OCI-LY3 (cell line): ENCODE measurements at regions not wholly inside any gene's neighbourhood (a gene's known extent, or its start where the extent isn't known, plus 50 kb on each side); places are given as distances from the start of the nearest gene placed in this dataset.

Source experiments
- H2AFZ ChIP-seq: fragments of 200-600, 300-600 bp; shearing (Covaris generic); 2 replicates; pipeline ENCODE4 v1.6.0; 2014; ENCODE audit warnings: antibody characterized with exemption, low read depth, low read length
- H3K27ac ChIP-seq: fragments of 200-600, 300-600 bp; sonication (generic); 2 replicates; pipeline ENCODE4 v1.5.1; 2014; ENCODE audit warnings: mild to moderate bottlenecking, low read length, moderate library complexity, mixed read lengths
- H3K27me3 ChIP-seq: fragments of 200-600, 300-600 bp; sonication (generic); 2 replicates; pipeline ENCODE4 v1.6.1; 2014; ENCODE audit warnings: low read depth, low read length, mixed read lengths
- H3K36me3 ChIP-seq: fragments of 200-600, 300-600 bp; sonication (generic); replicated peaks from 2 replicates; pipeline ENCODE3; 2014; ENCODE audit warnings: low read depth, low read length, mixed read lengths
- H3K4me1 ChIP-seq: fragments of 300-600, 200-600 bp; sonication (generic); 2 replicates; pipeline ENCODE4 v1.6.1; 2014; ENCODE audit warnings: low read length, mixed read lengths
- H3K4me2 ChIP-seq: fragments of 200-600, 300-600 bp; sonication (generic); 2 replicates; pipeline ENCODE4 v1.6.1; 2014; ENCODE audit warnings: low read length, mixed read lengths
- H3K4me3 ChIP-seq: fragments of 300-600, 200-600 bp; sonication (generic); 2 replicates; pipeline ENCODE4 v1.5.1; 2014; ENCODE audit warnings: antibody characterized with exemption, mild to moderate bottlenecking, low read length, moderate library complexity
- H3K79me2 ChIP-seq: fragments of 300-600, 200-600 bp; shearing (Covaris generic); 2 replicates; pipeline ENCODE4 v1.6.1; 2014; ENCODE audit warnings: mild to moderate bottlenecking, low read length, mixed read lengths
- H3K9ac ChIP-seq: fragments of 300-600, 200-600 bp; shearing (Covaris generic); 2 replicates; pipeline ENCODE4 v1.6.0; 2014; ENCODE audit warnings: mild to moderate bottlenecking, low read length, moderate library complexity
- H3K9me3 ChIP-seq: fragments of 200-600, 300-600 bp; shearing (Covaris generic); 2 replicates; pipeline ENCODE4 v1.6.1; 2014; ENCODE audit warnings: low read length, mixed read lengths; ENCODE audit not compliant: insufficient read depth
- H4K20me1 ChIP-seq: fragments of 200-600, 300-600 bp; sonication (generic); 2 replicates; pipeline ENCODE4 v1.6.1; 2016; ENCODE audit warnings: low read length, mixed read lengths; ENCODE audit not compliant: insufficient read depth
- EZH2phosphoT487 ChIP-seq: fragments of 200-600 bp; shearing (Covaris generic); IDR thresholded peaks from 2 replicates; pipeline ENCODE4 v1.6.1; 2018; ENCODE audit warnings: antibody characterized with exemption, mixed run types, low read depth
- TF ChIP-seq, protein P1 (sequence below): fragments of 200-600, 300-600 bp; sonication (generic); IDR thresholded peaks from 2 replicates; pipeline ENCODE4 v1.5.1; 2014; ENCODE audit warnings: antibody characterized with exemption, low read length, low read depth

DNA sequence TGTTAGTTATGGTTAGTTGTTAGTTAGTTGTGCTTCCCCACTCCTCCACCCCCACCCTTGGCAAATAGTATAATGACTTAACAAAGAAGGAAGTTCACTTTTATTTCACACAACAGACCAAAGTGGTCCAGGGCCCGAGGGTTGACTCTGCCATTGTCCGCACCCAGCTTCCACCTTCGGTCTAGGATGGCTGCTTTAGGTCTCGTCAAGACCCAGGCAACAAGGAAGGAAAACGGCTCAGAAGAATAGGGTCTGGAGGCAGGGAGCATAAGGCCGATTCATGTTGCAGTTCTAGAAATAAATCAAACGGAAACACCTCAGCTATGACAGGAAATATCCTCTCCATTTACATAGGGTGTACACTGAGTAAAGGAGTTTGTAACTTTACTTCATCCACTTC is 206.0 kb upstream of the CXCR4 start:
- Histone ChIP-seq H3K9me3 (no peaks in the 10 kb centered on the region), H3K79me2 (no peaks in the 10 kb centered on the region), H3K9ac (no peak overlapping the region), H3K27me3 (peaks cover 32% of the 10 kb centered on the region), H3K27ac (no peak overlapping the region), H3K4me2 (no peak overlapping the region), H3K4me3 (no peak overlapping the region), H2AFZ (no peak overlapping the region), H3K4me1 (peaks cover 41% of the 10 kb centered on the region), H4K20me1 (no peaks in the 10 kb centered on the region), H3K36me3 (no peaks in the 10 kb centered on the region)
- TF ChIP-seq, protein P1, sequence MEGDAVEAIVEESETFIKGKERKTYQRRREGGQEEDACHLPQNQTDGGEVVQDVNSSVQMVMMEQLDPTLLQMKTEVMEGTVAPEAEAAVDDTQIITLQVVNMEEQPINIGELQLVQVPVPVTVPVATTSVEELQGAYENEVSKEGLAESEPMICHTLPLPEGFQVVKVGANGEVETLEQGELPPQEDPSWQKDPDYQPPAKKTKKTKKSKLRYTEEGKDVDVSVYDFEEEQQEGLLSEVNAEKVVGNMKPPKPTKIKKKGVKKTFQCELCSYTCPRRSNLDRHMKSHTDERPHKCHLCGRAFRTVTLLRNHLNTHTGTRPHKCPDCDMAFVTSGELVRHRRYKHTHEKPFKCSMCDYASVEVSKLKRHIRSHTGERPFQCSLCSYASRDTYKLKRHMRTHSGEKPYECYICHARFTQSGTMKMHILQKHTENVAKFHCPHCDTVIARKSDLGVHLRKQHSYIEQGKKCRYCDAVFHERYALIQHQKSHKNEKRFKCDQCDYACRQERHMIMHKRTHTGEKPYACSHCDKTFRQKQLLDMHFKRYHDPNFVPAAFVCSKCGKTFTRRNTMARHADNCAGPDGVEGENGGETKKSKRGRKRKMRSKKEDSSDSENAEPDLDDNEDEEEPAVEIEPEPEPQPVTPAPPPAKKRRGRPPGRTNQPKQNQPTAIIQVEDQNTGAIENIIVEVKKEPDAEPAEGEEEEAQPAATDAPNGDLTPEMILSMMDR, result no peak
- no peak for TF ChIP-seq EZH2phosphoT487

DNA sequence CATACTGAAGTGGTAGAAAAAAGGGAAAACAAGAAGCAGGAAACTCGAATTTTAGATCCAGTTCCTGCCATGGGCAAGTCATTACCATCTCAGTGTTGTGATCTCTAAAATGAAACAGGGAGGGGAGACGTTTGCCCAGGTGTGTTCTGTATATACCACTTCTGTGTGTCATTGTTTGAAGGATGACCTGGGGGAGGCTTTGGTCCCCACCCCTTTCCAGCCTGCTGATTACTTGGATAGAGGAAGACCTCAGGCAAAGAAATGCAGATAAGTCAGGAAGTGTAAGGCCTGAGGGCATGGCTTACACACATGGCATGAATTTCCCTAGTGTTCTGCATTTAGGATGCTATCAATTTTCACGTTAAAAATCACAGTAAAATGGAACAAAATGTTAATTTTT is 205.2 kb upstream of the CXCR4 start:
- H3K9ac ChIP-seq, result no peak overlapping the region
- no peak overlapping the region for H3K4me2 ChIP-seq
- H3K27ac ChIP-seq, result no peak overlapping the region
- no peak overlapping the region for H3K4me3 ChIP-seq
- H3K79me2 ChIP-seq, result no peaks in the 10 kb centered on the region
- TF ChIP-seq, protein P1, result no peak
- no peak for TF ChIP-seq EZH2phosphoT487
- H3K4me1 ChIP-seq, result peaks cover 41% of the 10 kb centered on the region
- H4K20me1 ChIP-seq, result no peaks in the 10 kb centered on the region
- no peaks in the 10 kb centered on the region for H3K9me3 ChIP-seq
- H3K36me3 ChIP-seq, result no peaks in the 10 kb centered on the region
- H3K27me3 ChIP-seq, result peaks cover 25% of the 10 kb centered on the region
- H2AFZ ChIP-seq, result no peak overlapping the region

DNA sequence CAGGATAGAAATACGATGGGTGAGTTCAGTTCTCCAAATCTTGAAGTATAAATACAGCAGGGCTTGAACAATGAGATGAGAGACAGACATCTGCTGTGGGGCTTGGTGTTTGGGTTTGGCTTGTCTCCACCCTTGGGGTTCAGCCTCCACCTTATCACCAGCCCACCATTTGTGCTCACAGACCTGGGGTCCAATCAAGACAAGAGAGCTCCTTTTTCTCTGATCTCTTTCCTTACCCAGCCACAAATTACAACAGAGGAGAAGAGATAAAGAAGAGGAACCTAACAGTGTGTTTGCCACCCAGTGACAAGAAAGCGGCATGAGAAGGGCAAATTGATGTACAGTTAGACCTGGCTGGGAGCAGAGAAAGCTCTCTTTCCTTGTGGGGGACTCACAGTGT is 204.5 kb upstream of the CXCR4 start:
- TF ChIP-seq EZH2phosphoT487, result no peak
- peaks cover 23% of the 10 kb centered on the region for H3K27me3 ChIP-seq

DNA sequence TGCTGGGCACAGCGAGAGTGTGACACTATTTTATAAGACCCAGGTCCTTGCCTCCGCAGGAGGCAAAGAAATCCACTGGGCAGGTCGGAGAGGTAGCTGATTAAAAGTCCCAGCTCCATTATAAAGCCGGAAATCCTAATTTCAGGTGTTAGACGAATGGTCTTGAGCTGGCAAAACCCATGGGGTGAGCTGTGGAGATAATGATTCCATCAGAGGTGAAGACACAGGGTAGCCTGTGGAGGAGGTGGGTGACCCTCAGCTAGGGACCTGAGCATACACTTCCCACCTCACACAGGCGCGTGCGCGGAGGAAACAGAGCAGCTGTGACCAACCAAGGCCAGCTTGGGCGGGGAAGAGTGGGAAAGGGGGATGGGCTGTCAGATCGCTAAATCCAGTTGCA is 201.7 kb upstream of the CXCR4 start:
- Histone ChIP-seq H3K36me3 (no peaks in the 10 kb centered on the region), H3K4me2 (no peak overlapping the region), H3K4me3 (no peak overlapping the region), H3K27ac (no peak overlapping the region), H3K79me2 (no peaks in the 10 kb centered on the region), H4K20me1 (no peaks in the 10 kb centered on the region), H3K4me1 (peaks cover 8% of the 10 kb centered on the region), H2AFZ (no peak overlapping the region), H3K9me3 (no peaks in the 10 kb centered on the region), H3K9ac (no peak overlapping the region), H3K27me3 (peaks cover 31% of the 10 kb centered on the region)
- no peak for TF ChIP-seq EZH2phosphoT487
- TF ChIP-seq, protein P1, result no peak

More for the DNA sequence above, 204.5 kb upstream of the CXCR4 start:
- Histone ChIP-seq H3K27ac (no peak overlapping the region), H3K4me2 (no peak overlapping the region), H3K9me3 (no peaks in the 10 kb centered on the region), H3K36me3 (no peaks in the 10 kb centered on the region), H3K4me1 (peaks cover 36% of the 10 kb centered on the region), H3K79me2 (no peaks in the 10 kb centered on the region), H3K4me3 (no peak overlapping the region), H3K9ac (no peak overlapping the region), H4K20me1 (no peaks in the 10 kb centered on the region), H2AFZ (no peak overlapping the region)

DNA sequence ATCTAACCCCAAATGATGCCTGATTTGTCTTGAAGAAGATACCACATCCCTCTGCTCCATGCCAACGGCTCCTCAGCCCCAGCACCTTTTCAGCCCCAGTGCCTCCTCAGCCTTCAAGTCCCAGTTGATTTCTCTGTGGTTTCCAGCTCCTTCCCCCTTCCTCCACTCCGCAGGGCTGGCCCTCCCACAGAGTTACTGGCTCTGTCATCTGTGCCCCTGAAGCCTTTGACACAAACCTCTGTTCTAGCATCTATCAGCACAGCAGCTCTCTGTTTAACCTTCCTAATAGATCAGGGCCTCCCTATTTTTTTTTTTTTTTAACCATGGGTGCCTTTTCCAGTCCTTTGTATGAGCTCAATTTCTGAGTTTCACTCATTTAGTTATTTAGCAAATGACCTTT is 201.3 kb upstream of the CXCR4 start:
- no peak overlapping the region for H3K9ac ChIP-seq
- peaks cover 27% of the 10 kb centered on the region for H3K27me3 ChIP-seq
- TF ChIP-seq, protein P1, result no peak
- no peak for TF ChIP-seq EZH2phosphoT487
- no peaks in the 10 kb centered on the region for H3K9me3 ChIP-seq
- no peak overlapping the region for H3K4me2 ChIP-seq
- no peak overlapping the region for H3K27ac ChIP-seq
- no peaks in the 10 kb centered on the region for H3K79me2 ChIP-seq
- H3K36me3 ChIP-seq, result no peaks in the 10 kb centered on the region
- H4K20me1 ChIP-seq, result no peaks in the 10 kb centered on the region
- peaks cover 4% of the 10 kb centered on the region for H3K4me1 ChIP-seq
- H2AFZ ChIP-seq, result no peak overlapping the region
- H3K4me3 ChIP-seq, result no peak overlapping the region
